CD4-positive, alpha-beta T cell (primary cell): ENCODE measurements at regions not wholly inside any gene's neighbourhood (a gene's known extent, or its start where the extent isn't known, plus 50 kb on each side); places are given as distances from the start of the nearest gene placed in this dataset.

Source experiments
- ATAC-seq: fragments of 200-7000 bp; cut with Tn5 transposase; one replicate; pipeline ENCODE4 v1.10.0; 2022; ENCODE audit warnings: mild to moderate bottlenecking; ENCODE audit not compliant: poor library complexity
- CTCF ChIA-PET: fragments of 350-600 bp; sonication (Branson Sonifier 250); formaldehyde crosslinking; loops from one replicate; lab custom pipeline; 2021; ENCODE audit warnings: antibody characterized with exemption, inconsistent platforms; lab: Charles Lee
- POLR2A ChIA-PET: fragments of 350-600 bp; sonication (Branson Sonifier 250); formaldehyde crosslinking; loops from one replicate; lab custom pipeline; 2021; ENCODE audit warnings: antibody characterized with exemption, inconsistent platforms; lab: Charles Lee
- DNase-seq, 14 experiments: peaks; one replicate each; pipeline ENCODE4 v3.0.0-alpha.2; 2013 to 2020; ENCODE audit warnings: mixed read lengths in 2 of 14
- H3K27ac ChIP-seq, 2 donors: one replicate each; pipeline versions ENCODE4 v1.5.1 to v1.7.0; 2013; ENCODE audit warnings: low read length in 2 of 2, low read depth in 1 of 2, mild to moderate bottlenecking in 1 of 2
- H3K27me3 ChIP-seq, 2 experiments: 1 replicate in 1 of 2; 2 replicates in 1 of 2; pipeline versions ENCODE4 v1.6.1 to v1.7.0; 2013; ENCODE audit warnings: low read length in 2 of 2, control low read depth in 1 of 2, mild to moderate bottlenecking in 1 of 2, moderate library complexity in 1 of 2; ENCODE audit not compliant: insufficient read depth in 2 of 2, control insufficient read depth in 1 of 2
- H3K36me3 ChIP-seq: one replicate; pipeline ENCODE4 v1.6.1; 2013; ENCODE audit warnings: low read length, control low read depth; ENCODE audit not compliant: insufficient read depth
- H3K4me1 ChIP-seq: one replicate; pipeline ENCODE4 v1.6.1; 2013; ENCODE audit warnings: low read length, control low read depth; ENCODE audit not compliant: insufficient read depth
- H3K4me3 ChIP-seq: one replicate; pipeline ENCODE4 v1.5.1; 2013; ENCODE audit warnings: mild to moderate bottlenecking, low read length, moderate library complexity
- H3K9me3 ChIP-seq, 2 experiments: 1 replicate in 1 of 2; 2 replicates in 1 of 2; pipeline versions ENCODE4 v1.6.1 to v1.7.0; 2013; ENCODE audit warnings: low read length in 2 of 2, mild to moderate bottlenecking in 2 of 2, control low read depth in 1 of 2, moderate library complexity in 1 of 2; ENCODE audit not compliant: control insufficient read depth in 1 of 2, insufficient read depth in 1 of 2
- H3K27ac Mint-ChIP-seq: one replicate; pipeline ENCODE4 v1.8.0; 2020; ENCODE audit warnings: mixed read lengths
- H3K27me3 Mint-ChIP-seq: one replicate; pipeline ENCODE4 v1.8.0; 2021; ENCODE audit warnings: mixed read lengths
- H3K36me3 Mint-ChIP-seq: one replicate; pipeline ENCODE4 v1.8.0; 2021; ENCODE audit warnings: low read depth, mixed read lengths
- H3K4me1 Mint-ChIP-seq: one replicate; pipeline ENCODE4 v1.8.0; 2021; ENCODE audit warnings: low read depth, mixed read lengths
- H3K4me3 Mint-ChIP-seq: one replicate; pipeline ENCODE4 v1.8.0; 2020; ENCODE audit warnings: mild to moderate bottlenecking, mixed read lengths
- H3K9me3 Mint-ChIP-seq: one replicate; pipeline ENCODE4 v1.8.0; 2020; ENCODE audit warnings: mixed read lengths
- intact Hi-C, 2 experiments: fragments of 100-400 bp; cut with DNase I in 1 of 2; cut with micrococcal nuclease in 1 of 2; formaldehyde crosslinking; loops; one replicate each; pipeline versions ENCODE4 v1.15.1 to v1.9.0; 2023 to 2025; cut with DNase I, micrococcal nuclease
- TF ChIP-seq, protein P1 (sequence below): fragments of 200-600 bp; IDR thresholded peaks from one replicate; pipeline ENCODE4 v1.8.0; 2022; ENCODE audit warnings: antibody characterized with exemption, mild to moderate bottlenecking

DNA sequence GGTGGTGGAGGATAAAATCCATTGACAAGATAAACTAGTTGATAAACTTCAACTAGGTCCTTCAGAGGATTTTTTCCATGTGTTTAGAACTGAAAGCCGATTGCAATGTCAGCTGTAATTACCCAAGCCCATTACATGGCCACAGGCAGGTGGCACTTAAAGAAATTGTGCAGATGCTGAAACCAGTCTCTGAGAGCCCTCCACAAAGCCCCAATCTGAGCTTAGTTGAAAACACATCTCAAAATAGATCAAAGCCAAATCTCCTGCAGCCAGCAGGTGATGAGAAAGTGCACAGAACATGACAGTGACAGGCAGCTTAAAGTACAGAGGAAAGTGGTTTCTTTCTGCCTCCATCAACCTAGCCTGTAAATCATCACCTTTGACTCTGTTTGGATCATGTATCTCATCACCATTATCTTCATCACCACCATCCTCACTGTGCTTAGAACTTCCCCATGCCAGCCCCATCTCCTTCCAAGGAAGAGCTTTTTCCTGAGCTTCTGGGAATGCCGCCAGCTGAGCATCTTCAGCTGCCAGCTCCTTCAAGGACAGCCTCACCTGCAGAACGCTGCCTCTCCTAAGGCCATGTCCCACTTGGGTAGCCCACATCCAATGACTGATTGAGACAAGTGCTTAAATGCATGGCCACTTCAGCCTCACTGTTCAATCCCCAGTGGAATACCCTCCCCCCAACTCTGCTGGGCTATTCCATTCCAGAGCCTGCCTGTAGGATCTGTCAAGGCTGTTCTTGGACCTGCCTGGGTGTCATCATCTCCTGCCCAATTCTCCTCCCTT is 219.5 kb upstream of the TMEM132C start:
- no peaks in the 10 kb centered on the region for H3K4me1 ChIP-seq
- TF ChIP-seq, protein P1, sequence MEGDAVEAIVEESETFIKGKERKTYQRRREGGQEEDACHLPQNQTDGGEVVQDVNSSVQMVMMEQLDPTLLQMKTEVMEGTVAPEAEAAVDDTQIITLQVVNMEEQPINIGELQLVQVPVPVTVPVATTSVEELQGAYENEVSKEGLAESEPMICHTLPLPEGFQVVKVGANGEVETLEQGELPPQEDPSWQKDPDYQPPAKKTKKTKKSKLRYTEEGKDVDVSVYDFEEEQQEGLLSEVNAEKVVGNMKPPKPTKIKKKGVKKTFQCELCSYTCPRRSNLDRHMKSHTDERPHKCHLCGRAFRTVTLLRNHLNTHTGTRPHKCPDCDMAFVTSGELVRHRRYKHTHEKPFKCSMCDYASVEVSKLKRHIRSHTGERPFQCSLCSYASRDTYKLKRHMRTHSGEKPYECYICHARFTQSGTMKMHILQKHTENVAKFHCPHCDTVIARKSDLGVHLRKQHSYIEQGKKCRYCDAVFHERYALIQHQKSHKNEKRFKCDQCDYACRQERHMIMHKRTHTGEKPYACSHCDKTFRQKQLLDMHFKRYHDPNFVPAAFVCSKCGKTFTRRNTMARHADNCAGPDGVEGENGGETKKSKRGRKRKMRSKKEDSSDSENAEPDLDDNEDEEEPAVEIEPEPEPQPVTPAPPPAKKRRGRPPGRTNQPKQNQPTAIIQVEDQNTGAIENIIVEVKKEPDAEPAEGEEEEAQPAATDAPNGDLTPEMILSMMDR = no peak
- no peaks in the 10 kb centered on the region for H3K4me1 Mint-ChIP-seq
- H3K9me3 ChIP-seq = peaks cover 0 to 12% of the 10 kb centered on the region in 2 experiments
- no peak overlapping the region for H3K4me3 ChIP-seq
- H3K27ac Mint-ChIP-seq = no peak overlapping the region
- peaks cover 9% of the 10 kb centered on the region for H3K9me3 Mint-ChIP-seq
- H3K27me3 Mint-ChIP-seq = no peaks in the 10 kb centered on the region
- no peaks in the 10 kb centered on the region for H3K27me3 ChIP-seq
- CTCF ChIA-PET = no interaction called here
- intact Hi-C loops = no loop called here
- ATAC-seq = no peak
- no peak overlapping the region for H3K4me3 Mint-ChIP-seq
- POLR2A ChIA-PET = no interaction called here
- H3K36me3 ChIP-seq = no peaks in the 10 kb centered on the region
- no peak for DNase-seq
- no peaks in the 10 kb centered on the region for H3K36me3 Mint-ChIP-seq
- H3K27ac ChIP-seq = no peak overlapping the region

DNA sequence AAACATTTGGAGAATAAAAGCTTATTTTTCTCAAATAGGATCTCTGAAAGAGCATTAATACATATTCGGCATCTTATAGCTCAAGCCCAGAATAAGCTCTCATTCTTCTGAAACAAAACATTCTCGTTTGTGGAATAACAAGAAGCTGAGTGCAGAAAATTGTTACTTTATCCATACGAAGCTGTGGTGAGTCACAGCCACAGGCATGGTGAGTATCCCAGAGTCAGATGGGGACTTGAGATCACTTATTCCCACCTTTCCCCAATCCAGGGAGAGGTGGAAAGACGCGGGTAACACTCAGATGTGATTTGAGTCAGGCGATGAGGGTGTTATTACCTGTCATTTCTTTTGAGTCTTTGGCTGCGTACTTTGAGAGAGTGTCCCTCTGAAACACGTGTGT is 214.6 kb upstream of the TMEM132C start:
- H3K27ac ChIP-seq = no peak overlapping the region
- intact Hi-C loops = no loop called here
- H3K4me3 ChIP-seq = no peak overlapping the region
- DNase-seq (no peak), ATAC-seq (no peak)
- TF ChIP-seq, protein P1 = no peak
- POLR2A ChIA-PET = no interaction called here
- H3K4me1 ChIP-seq = no peaks in the 10 kb centered on the region
- H3K27ac Mint-ChIP-seq = no peak overlapping the region
- H3K4me1 Mint-ChIP-seq = no peaks in the 10 kb centered on the region
- CTCF ChIA-PET = no interaction called here
- H3K27me3 ChIP-seq = no peaks in the 10 kb centered on the region
- peaks cover 0 to 24% of the 10 kb centered on the region in 2 experiments for H3K9me3 ChIP-seq
- H3K36me3 Mint-ChIP-seq = no peaks in the 10 kb centered on the region
- no peaks in the 10 kb centered on the region for H3K27me3 Mint-ChIP-seq
- H3K4me3 Mint-ChIP-seq = no peak overlapping the region
- no peaks in the 10 kb centered on the region for H3K36me3 ChIP-seq
- peaks cover 2% of the 10 kb centered on the region for H3K9me3 Mint-ChIP-seq

DNA sequence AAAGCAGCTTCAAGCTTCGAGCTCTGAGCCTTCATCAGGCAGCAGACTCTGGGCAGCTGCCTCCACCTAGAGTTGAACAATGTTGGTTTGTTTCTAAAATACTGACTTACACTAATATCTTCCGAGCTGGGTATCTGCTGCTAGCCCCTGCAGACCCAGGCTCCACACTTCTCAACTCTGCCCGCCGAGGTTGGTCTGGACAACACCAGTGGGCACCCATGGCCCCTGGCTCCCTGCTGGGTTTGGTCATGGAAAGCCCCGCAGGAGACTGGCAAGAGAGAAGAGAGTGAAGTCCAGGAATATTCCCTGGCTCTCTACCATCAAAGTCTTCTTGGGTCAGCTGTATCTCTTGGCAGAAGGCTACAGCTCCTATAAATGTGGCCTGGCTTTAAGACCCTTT is 214.2 kb upstream of the TMEM132C start:
- Histone ChIP-seq H3K27me3 (no peaks in the 10 kb centered on the region), H3K27ac (no peak overlapping the region), H3K4me1 (no peaks in the 10 kb centered on the region), H3K36me3 (no peaks in the 10 kb centered on the region), H3K9me3 (peaks cover 0 to 28% of the 10 kb centered on the region in 2 experiments), H3K4me3 (no peak overlapping the region)
- Mint-ChIP-seq H3K9me3 (peaks cover 2% of the 10 kb centered on the region), H3K27ac (no peak overlapping the region), H3K27me3 (no peaks in the 10 kb centered on the region), H3K36me3 (no peaks in the 10 kb centered on the region), H3K4me1 (no peaks in the 10 kb centered on the region), H3K4me3 (no peak overlapping the region)
- no peak for ATAC-seq
- ChIA-PET POLR2A (no interaction called here), CTCF (no interaction called here)
- TF ChIP-seq, protein P1 = no peak
- no peak for DNase-seq
- intact Hi-C loops = no loop called here
